Keratinocyte (primary cell): ENCODE measurements at regions not wholly inside any gene's neighbourhood (a gene's known extent, or its start where the extent isn't known, plus 50 kb on each side); places are given as distances from the start of the nearest gene placed in this dataset.

Experiments used
- DNase-seq: peaks from one replicate; pipeline ENCODE4 v3.0.0-alpha.2; 2011; ENCODE audit warnings: low read depth, missing footprints, low spot score
- FAIRE-seq: peaks from 2 replicates; lab custom pipeline; 2011; peaks lifted over from hg19 to GRCh38; lab: Jason Lieb, UNC
- H2AFZ ChIP-seq: 2 replicates; pipeline ENCODE4 v1.6.0; 2012; ENCODE audit warnings: low read length, control low read depth, inconsistent platforms; ENCODE audit not compliant: control insufficient read depth
- H3K27ac ChIP-seq: 2 replicates; pipeline ENCODE4 v1.5.1; 2011; ENCODE audit warnings: low read length; ENCODE audit not compliant: control insufficient read depth, insufficient read depth
- H3K27me3 ChIP-seq: 3 replicates; pipeline ENCODE4 v1.6.0; 2011; ENCODE audit warnings: low read length; ENCODE audit not compliant: control insufficient read depth, insufficient read depth; ENCODE audit errors: extremely low read depth
- H3K36me3 ChIP-seq, 2 experiments: 2 replicates in 1 of 2; 3 replicates in 1 of 2; pipeline ENCODE4 v1.5.1; 2011; ENCODE audit warnings: low read length in 2 of 2, mild to moderate bottlenecking in 1 of 2; ENCODE audit not compliant: control insufficient read depth in 2 of 2, insufficient read depth in 2 of 2; ENCODE audit errors: extremely low read depth in 1 of 2
- H3K4me1 ChIP-seq: 3 replicates; pipeline ENCODE4 v1.5.1; 2011; ENCODE audit warnings: low read length; ENCODE audit not compliant: control insufficient read depth, insufficient read depth; ENCODE audit errors: extremely low read depth
- H3K4me2 ChIP-seq: 3 replicates; pipeline ENCODE4 v1.6.0; 2011; ENCODE audit warnings: low read depth, low read length; ENCODE audit not compliant: control insufficient read depth, insufficient read depth; ENCODE audit errors: extremely low read depth
- H3K4me3 ChIP-seq, 3 experiments: fragments of 200-600 bp in 1 of 3; sonication (generic) in 1 of 3; 2 replicates in 2 of 3; 3 replicates in 1 of 3; pipeline ENCODE4 v1.5.1; 2011 to 2016; ENCODE audit warnings: low read length in 3 of 3, mild to moderate bottlenecking in 3 of 3, control low read depth in 2 of 3, inconsistent platforms in 1 of 3, low read depth in 1 of 3, mixed read lengths in 1 of 3, mixed run types in 1 of 3, moderate library complexity in 1 of 3; ENCODE audit not compliant: control insufficient read depth in 2 of 3, insufficient read depth in 2 of 3; ENCODE audit errors: extremely low read depth in 1 of 3
- H3K79me2 ChIP-seq: 2 replicates; pipeline ENCODE4 v1.6.0; 2012; ENCODE audit warnings: low read length; ENCODE audit not compliant: control insufficient read depth, insufficient read depth
- H3K9ac ChIP-seq: 3 replicates; pipeline ENCODE4 v1.6.0; 2011; ENCODE audit warnings: low read length; ENCODE audit not compliant: control insufficient read depth, insufficient read depth; ENCODE audit errors: extremely low read depth
- H3K9me1 ChIP-seq: 3 replicates; pipeline ENCODE4 v1.6.0; 2011; ENCODE audit warnings: low read length; ENCODE audit not compliant: control insufficient read depth, insufficient read depth; ENCODE audit errors: extremely low read depth
- H3K9me3 ChIP-seq: 2 replicates; pipeline ENCODE4 v1.5.1; 2012; ENCODE audit warnings: low read depth, low read length; ENCODE audit not compliant: control insufficient read depth
- H4K20me1 ChIP-seq: 3 replicates; pipeline ENCODE4 v1.6.0; 2011; ENCODE audit warnings: low read length; ENCODE audit not compliant: control insufficient read depth, insufficient read depth; ENCODE audit errors: extremely low read depth
- EZH2 ChIP-seq: IDR thresholded peaks from one replicate; pipeline ENCODE4 v1.6.1; 2012; ENCODE audit warnings: inconsistent platforms, mild to moderate bottlenecking, low read length, moderate library complexity
- dilution Hi-C: fragments of 300-500 bp; cut with MboI; formaldehyde crosslinking; loops from one replicate; pipeline ENCODE4 v1.7.0; 2020; ENCODE audit warnings: low sequenced_read_pairs; ENCODE audit not compliant: extremely low pct_ligation_motif_present
- TF ChIP-seq, protein P1 (sequence below), 3 experiments: IDR thresholded peaks in 1 of 3; conservative IDR thresholded peaks in 1 of 3; optimal IDR thresholded peaks in 1 of 3; 2 replicates in 2 of 3; 3 replicates in 1 of 3; pipeline versions ENCODE3 to v1.5.1; 2011; ENCODE audit warnings: low read length in 3 of 3, mild to moderate bottlenecking in 3 of 3, moderate library complexity in 2 of 3, control low read depth in 1 of 3, inconsistent platforms in 1 of 3; ENCODE audit not compliant: insufficient read depth in 2 of 3; ENCODE audit errors: extremely low read depth in 1 of 3

DNA sequence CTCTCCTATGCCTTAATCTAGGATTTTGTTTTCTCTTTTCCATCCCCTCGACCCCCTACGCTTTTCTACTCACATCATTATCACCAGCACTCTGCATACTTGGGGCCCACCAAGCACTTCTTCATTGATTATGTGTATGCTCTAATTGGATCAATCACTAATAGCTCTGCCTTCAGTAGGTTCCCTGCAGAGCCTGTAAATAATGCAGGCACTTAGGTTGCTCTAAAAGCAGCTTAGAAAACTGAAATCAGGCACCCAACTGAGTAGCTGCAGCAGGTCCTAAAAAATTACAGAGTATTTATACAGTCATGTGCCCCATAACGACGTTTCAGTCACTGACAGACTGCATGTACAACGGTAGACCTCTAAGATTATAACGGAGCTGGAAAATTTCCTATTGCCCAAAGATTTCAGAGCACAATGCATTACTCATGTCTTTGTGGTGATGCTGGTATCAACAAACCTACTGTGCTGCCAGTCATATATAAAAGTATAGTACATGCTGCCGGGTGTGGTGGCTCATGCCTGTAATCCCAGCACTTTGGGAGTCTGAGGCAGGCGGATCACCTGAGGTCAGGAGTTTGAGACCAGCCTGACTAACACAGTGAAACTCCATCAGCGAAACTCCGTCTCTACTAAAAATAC, 280.4 kb downstream of the HS3ST3B1 start:
- H3K27me3 ChIP-seq = no peaks in the 10 kb centered on the region
- H3K27ac ChIP-seq = no peak overlapping the region
- no peak overlapping the region for H3K9ac ChIP-seq
- no peaks in the 10 kb centered on the region for H3K79me2 ChIP-seq
- TF ChIP-seq EZH2 = no peak
- TF ChIP-seq, protein P1, sequence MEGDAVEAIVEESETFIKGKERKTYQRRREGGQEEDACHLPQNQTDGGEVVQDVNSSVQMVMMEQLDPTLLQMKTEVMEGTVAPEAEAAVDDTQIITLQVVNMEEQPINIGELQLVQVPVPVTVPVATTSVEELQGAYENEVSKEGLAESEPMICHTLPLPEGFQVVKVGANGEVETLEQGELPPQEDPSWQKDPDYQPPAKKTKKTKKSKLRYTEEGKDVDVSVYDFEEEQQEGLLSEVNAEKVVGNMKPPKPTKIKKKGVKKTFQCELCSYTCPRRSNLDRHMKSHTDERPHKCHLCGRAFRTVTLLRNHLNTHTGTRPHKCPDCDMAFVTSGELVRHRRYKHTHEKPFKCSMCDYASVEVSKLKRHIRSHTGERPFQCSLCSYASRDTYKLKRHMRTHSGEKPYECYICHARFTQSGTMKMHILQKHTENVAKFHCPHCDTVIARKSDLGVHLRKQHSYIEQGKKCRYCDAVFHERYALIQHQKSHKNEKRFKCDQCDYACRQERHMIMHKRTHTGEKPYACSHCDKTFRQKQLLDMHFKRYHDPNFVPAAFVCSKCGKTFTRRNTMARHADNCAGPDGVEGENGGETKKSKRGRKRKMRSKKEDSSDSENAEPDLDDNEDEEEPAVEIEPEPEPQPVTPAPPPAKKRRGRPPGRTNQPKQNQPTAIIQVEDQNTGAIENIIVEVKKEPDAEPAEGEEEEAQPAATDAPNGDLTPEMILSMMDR (optimal IDR thresholded peaks at IDR 0.05 in 1 of 3, IDR thresholded peaks at IDR 0.05 in 1 of 3, conservative IDR thresholded peaks at IDR 0.05 in 1 of 3; ENCODE audit: extremely low read depth in 1 of 3, insufficient read depth in 2 of 3, low read length in 3 of 3) = no peak
- no peaks in the 10 kb centered on the region for H3K36me3 ChIP-seq
- no peak overlapping the region for H3K4me3 ChIP-seq
- dilution Hi-C loops = no loop called here
- H2AFZ ChIP-seq = no peak overlapping the region
- no peaks in the 10 kb centered on the region for H3K4me1 ChIP-seq
- no peak overlapping the region for H3K4me2 ChIP-seq
- FAIRE-seq (no peak), DNase-seq (no peak)
- H3K9me1 ChIP-seq = no peaks in the 10 kb centered on the region
- H4K20me1 ChIP-seq = no peaks in the 10 kb centered on the region
- no peaks in the 10 kb centered on the region for H3K9me3 ChIP-seq

- Histone ChIP-seq H3K4me1 (no peaks in the 10 kb centered on the region), H3K9me1 (no peaks in the 10 kb centered on the region), H2AFZ (no peak overlapping the region), H3K9ac (no peak overlapping the region), H3K27me3 (peaks cover 7% of the 10 kb centered on the region), H3K4me3 (no peak overlapping the region), H3K4me2 (no peak overlapping the region), H3K36me3 (no peaks in the 10 kb centered on the region), H3K79me2 (no peaks in the 10 kb centered on the region), H3K27ac (no peak overlapping the region), H3K9me3 (no peaks in the 10 kb centered on the region), H4K20me1 (no peaks in the 10 kb centered on the region)
- no peak for TF ChIP-seq EZH2
- TF ChIP-seq, protein P1 (optimal IDR thresholded peaks at IDR 0.05 in 1 of 3, IDR thresholded peaks at IDR 0.05 in 1 of 3, conservative IDR thresholded peaks at IDR 0.05 in 1 of 3; ENCODE audit: extremely low read depth in 1 of 3, insufficient read depth in 2 of 3, low read length in 3 of 3) = no peak
- dilution Hi-C loops = no loop called here
- FAIRE-seq = no peak
- no peak for DNase-seq
Measured at GRCh38 chr17:14580499-14580898, 279.6 kb downstream of the HS3ST3B1 start.
